ENCODE measurements at regions not wholly inside any gene's neighbourhood (a gene's known extent, or its start where the extent isn't known, plus 50 kb on each side); places are given as distances from the start of the nearest gene placed in this dataset.

DNA sequence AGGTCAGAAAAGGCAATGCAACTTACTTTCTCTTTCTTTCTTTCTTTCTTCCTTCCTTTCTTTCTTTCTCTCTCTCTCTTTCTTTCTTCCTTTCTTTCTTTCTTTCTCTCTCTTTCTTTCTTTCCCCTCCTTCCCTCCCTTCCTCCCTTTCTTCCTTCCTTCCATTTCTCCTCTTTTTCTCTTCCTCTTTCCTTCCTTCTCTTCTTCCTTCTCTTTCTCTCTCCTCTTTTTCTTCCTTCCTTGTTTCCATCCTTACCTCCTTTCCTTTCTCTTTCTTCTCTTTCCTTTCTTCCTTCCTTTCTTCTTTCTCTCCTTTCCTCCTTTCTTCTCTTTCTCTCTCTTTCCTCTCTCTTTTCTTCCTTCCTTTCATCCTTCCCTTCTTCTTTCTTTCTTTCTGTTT is 819.8 kb upstream of the SOX9 start:
- no peak for DNase-seq (ENCODE audit: low read depth)
- no peaks in the 10 kb centered on the region for H3K36me3 ChIP-seq (ENCODE audit: control insufficient read depth, insufficient read depth, low read length)
- no peak overlapping the region for H3K4me3 ChIP-seq (ENCODE audit: low read depth, low read length)
- H3K27me3 ChIP-seq (ENCODE audit: control insufficient read depth, insufficient read depth, low read length) = no peaks in the 10 kb centered on the region
- TF ChIP-seq, protein P1, sequence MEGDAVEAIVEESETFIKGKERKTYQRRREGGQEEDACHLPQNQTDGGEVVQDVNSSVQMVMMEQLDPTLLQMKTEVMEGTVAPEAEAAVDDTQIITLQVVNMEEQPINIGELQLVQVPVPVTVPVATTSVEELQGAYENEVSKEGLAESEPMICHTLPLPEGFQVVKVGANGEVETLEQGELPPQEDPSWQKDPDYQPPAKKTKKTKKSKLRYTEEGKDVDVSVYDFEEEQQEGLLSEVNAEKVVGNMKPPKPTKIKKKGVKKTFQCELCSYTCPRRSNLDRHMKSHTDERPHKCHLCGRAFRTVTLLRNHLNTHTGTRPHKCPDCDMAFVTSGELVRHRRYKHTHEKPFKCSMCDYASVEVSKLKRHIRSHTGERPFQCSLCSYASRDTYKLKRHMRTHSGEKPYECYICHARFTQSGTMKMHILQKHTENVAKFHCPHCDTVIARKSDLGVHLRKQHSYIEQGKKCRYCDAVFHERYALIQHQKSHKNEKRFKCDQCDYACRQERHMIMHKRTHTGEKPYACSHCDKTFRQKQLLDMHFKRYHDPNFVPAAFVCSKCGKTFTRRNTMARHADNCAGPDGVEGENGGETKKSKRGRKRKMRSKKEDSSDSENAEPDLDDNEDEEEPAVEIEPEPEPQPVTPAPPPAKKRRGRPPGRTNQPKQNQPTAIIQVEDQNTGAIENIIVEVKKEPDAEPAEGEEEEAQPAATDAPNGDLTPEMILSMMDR (IDR thresholded peaks at IDR 0.05; ENCODE audit: insufficient read depth, low read length, poor library complexity, severe bottlenecking) = no peak

DNA sequence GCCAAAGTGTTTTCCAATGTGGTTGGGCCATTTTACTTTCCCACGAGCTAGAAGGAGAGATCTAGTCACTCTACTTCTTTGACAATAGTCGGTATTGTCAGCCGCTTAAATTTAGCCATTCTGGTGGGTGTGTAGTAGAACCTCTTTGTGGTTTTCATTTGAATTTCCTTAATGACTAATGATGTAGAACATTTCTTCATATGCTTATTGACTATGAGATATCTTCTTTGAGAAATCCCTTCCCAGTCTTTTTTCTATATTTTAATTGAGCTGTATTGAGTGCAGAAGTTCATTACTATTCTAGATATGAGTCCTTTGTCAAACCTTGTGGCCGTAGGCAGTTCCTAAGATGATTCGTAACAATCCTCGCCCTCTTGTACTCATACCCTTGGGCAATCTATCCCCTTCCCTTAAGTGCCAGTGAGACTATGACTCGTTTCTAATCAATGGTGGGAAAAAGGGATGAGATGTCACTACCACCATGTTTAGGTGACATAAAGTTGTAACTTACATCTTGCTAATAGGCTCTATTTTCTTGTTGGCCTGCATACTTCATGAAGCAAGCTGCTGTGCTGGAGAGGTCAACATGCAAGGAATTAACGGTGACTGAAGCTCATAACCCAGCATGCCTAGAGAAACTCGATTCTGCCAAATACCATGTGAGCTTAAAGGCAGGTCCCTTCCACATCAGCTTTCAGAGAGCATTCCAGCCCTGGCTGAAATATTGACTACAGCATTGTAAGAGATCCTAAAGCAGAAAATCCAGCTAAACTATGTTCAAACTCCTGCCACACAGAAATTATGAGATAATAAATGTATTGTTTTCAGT is 817.9 kb upstream of the SOX9 start:
- TF ChIP-seq, protein P1 (IDR thresholded peaks at IDR 0.05; ENCODE audit: insufficient read depth, low read length, poor library complexity, severe bottlenecking) = no peak
- no peaks in the 10 kb centered on the region for H3K27me3 ChIP-seq (ENCODE audit: control insufficient read depth, insufficient read depth, low read length)
- no peak overlapping the region for H3K4me3 ChIP-seq (ENCODE audit: low read depth, low read length)
- no peak for DNase-seq (ENCODE audit: low read depth)
- no peaks in the 10 kb centered on the region for H3K36me3 ChIP-seq (ENCODE audit: control insufficient read depth, insufficient read depth, low read length)

DNA sequence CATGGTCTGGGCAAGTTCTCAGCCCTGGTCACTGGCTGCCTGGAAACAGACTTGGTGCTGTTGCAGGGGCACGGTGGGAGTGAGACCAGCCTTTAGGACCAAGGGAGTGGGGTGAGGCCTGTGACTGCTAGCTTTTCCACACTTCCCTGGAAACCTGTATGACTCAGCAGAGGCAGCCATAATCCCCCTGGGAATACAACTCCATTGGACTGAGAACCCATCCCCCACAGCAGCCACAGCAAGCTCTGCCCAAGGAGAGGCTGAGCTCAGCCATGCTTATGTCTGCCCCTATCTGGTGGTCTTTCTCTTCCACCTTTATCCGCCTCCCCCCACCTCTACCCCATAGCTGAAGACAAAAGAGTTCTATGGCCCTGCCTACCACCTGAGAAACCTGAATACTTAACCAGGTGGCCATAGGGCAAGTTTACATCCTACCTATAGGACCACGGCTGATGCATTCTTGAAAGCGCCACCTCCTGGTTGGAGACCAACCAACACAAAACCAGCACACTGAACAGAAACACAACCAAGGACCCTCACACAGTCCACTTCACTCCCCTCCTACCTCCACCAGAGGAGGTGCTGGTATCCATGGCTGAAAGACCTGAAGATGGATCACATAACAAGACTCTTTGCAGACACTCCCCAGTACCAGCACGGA is 816.2 kb upstream of the SOX9 start:
- no peak for DNase-seq (ENCODE audit: low read depth)
- Histone ChIP-seq H3K4me3 (ENCODE audit: low read depth, low read length) (no peak overlapping the region), H3K36me3 (ENCODE audit: control insufficient read depth, insufficient read depth, low read length) (no peaks in the 10 kb centered on the region), H3K27me3 (ENCODE audit: control insufficient read depth, insufficient read depth, low read length) (no peaks in the 10 kb centered on the region)
- TF ChIP-seq, protein P1 (IDR thresholded peaks at IDR 0.05; ENCODE audit: insufficient read depth, low read length, poor library complexity, severe bottlenecking) = no peak

DNA sequence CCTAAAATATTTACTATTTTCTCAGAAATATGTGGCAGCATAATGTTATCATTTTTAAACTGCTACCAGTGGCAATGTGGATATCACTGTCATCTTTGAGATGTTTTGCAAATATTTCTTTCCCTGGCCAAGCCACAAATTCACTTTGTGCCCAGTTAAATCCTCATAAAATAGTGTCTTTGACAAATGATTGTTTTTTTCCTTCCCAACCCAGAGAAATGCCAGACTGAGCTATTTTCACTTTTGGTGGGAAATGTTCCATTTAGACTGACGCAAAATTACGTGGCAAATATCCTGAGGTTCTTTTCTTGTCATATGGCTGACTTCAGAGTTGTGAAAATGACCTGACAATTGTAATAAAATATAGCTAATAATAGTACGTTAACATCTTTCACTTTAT is 807.0 kb upstream of the SOX9 start:
- no peak overlapping the region for H3K4me3 ChIP-seq (ENCODE audit: low read depth, low read length)
- H3K36me3 ChIP-seq (ENCODE audit: control insufficient read depth, insufficient read depth, low read length) = no peaks in the 10 kb centered on the region
- H3K27me3 ChIP-seq (ENCODE audit: control insufficient read depth, insufficient read depth, low read length) = no peaks in the 10 kb centered on the region
- DNase-seq (ENCODE audit: low read depth) = no peak
- TF ChIP-seq, protein P1 (IDR thresholded peaks at IDR 0.05; ENCODE audit: insufficient read depth, low read length, poor library complexity, severe bottlenecking) = no peak

GRCh38 chr17:71315568-71315967 is 805.3 kb upstream of the SOX9 start:
- Histone ChIP-seq H3K36me3 (ENCODE audit: control insufficient read depth, insufficient read depth, low read length) (no peaks in the 10 kb centered on the region), H3K4me3 (ENCODE audit: low read depth, low read length) (no peak overlapping the region), H3K27me3 (ENCODE audit: control insufficient read depth, insufficient read depth, low read length) (no peaks in the 10 kb centered on the region)
- DNase-seq (ENCODE audit: low read depth) = no peak
- TF ChIP-seq, protein P1 (IDR thresholded peaks at IDR 0.05; ENCODE audit: insufficient read depth, low read length, poor library complexity, severe bottlenecking) = no peak
